ENCODE measurements at regions not wholly inside any gene's neighbourhood (a gene's known extent, or its start where the extent isn't known, plus 50 kb on each side); places are given as distances from the start of the nearest gene placed in this dataset.

- Histone ChIP-seq H3K9ac (no peak overlapping the region), H3K27ac (no peak overlapping the region)
Observed at GRCh38 chr11:11036185-11036847, 178.5 kb upstream of the ZBED5 start.

GRCh38 chr11:11035331-11035730 is 177.5 kb upstream of the ZBED5 start:
- H3K9ac ChIP-seq: no peak overlapping the region

More at GRCh38 chr11:11036185-11036847, 178.5 kb upstream of the ZBED5 start:
- no peak overlapping the region for H3K4me3 ChIP-seq (ENCODE audit: low read depth, low read length)
- no peaks in the 10 kb centered on the region for H3K27me3 ChIP-seq (ENCODE audit: control insufficient read depth, insufficient read depth, low read length)
- H3K9me3 ChIP-seq (ENCODE audit: control insufficient read depth, low read length): no peaks in the 10 kb centered on the region
- peaks cover 22% of the 10 kb centered on the region for H3K4me1 ChIP-seq
- no peak overlapping the region for H2AFZ ChIP-seq
- no peak for TF ChIP-seq CTCF (IDR thresholded peaks at IDR 0.05)
- H3K4me2 ChIP-seq (ENCODE audit: low read length): no peak overlapping the region
- no peaks in the 10 kb centered on the region for H3K79me2 ChIP-seq
- H3K36me3 ChIP-seq (ENCODE audit: control insufficient read depth, insufficient read depth, low read length): no peaks in the 10 kb centered on the region

GRCh38 chr11:11034476-11034875 is 176.6 kb upstream of the ZBED5 start:
- no peak overlapping the region for H3K27ac ChIP-seq
- no peaks in the 10 kb centered on the region for H3K27me3 ChIP-seq (ENCODE audit: control insufficient read depth, insufficient read depth, low read length)
- no peak overlapping the region for H2AFZ ChIP-seq
- no peak overlapping the region for H3K4me2 ChIP-seq (ENCODE audit: low read length)
- no peak overlapping the region for H3K4me3 ChIP-seq (ENCODE audit: low read depth, low read length)
- TF ChIP-seq CTCF (IDR thresholded peaks at IDR 0.05): no peak
- peaks cover 16% of the 10 kb centered on the region for H3K4me1 ChIP-seq
- H3K36me3 ChIP-seq (ENCODE audit: control insufficient read depth, insufficient read depth, low read length): no peaks in the 10 kb centered on the region
- H3K9me3 ChIP-seq (ENCODE audit: control insufficient read depth, low read length): no peaks in the 10 kb centered on the region
- H3K79me2 ChIP-seq: no peaks in the 10 kb centered on the region
- no peak overlapping the region for H3K9ac ChIP-seq

More at GRCh38 chr11:11035331-11035730, 177.5 kb upstream of the ZBED5 start:
- Histone ChIP-seq H3K79me2 (no peaks in the 10 kb centered on the region), H3K36me3 (ENCODE audit: control insufficient read depth, insufficient read depth, low read length) (no peaks in the 10 kb centered on the region), H3K4me1 (peaks cover 22% of the 10 kb centered on the region), H3K4me3 (ENCODE audit: low read depth, low read length) (no peak overlapping the region), H3K27me3 (ENCODE audit: control insufficient read depth, insufficient read depth, low read length) (no peaks in the 10 kb centered on the region), H3K4me2 (ENCODE audit: low read length) (no peak overlapping the region), H3K9me3 (ENCODE audit: control insufficient read depth, low read length) (no peaks in the 10 kb centered on the region), H3K27ac (no peak overlapping the region), H2AFZ (no peak overlapping the region)
- TF ChIP-seq CTCF (IDR thresholded peaks at IDR 0.05): no peak

- no peak overlapping the region for H3K4me3 ChIP-seq (ENCODE audit: low read depth, low read length)
- no peaks in the 10 kb centered on the region for H3K4me1 ChIP-seq
- no peaks in the 10 kb centered on the region for H3K36me3 ChIP-seq (ENCODE audit: control insufficient read depth, insufficient read depth, low read length)
- no peak overlapping the region for H3K9ac ChIP-seq
- H3K4me2 ChIP-seq (ENCODE audit: low read length): no peak overlapping the region
- no peak overlapping the region for H3K27ac ChIP-seq
- no peak for TF ChIP-seq CTCF (IDR thresholded peaks at IDR 0.05)
- no peaks in the 10 kb centered on the region for H3K9me3 ChIP-seq (ENCODE audit: control insufficient read depth, low read length)
- no peaks in the 10 kb centered on the region for H3K27me3 ChIP-seq (ENCODE audit: control insufficient read depth, insufficient read depth, low read length)
- no peak overlapping the region for H2AFZ ChIP-seq
- H3K79me2 ChIP-seq: no peaks in the 10 kb centered on the region
Observed at GRCh38 chr11:11032066-11032465, 174.2 kb upstream of the ZBED5 start.

GRCh38 chr11:11029027-11029426 is 171.2 kb upstream of the ZBED5 start:
- TF ChIP-seq CTCF (IDR thresholded peaks at IDR 0.05): no peak
- Histone ChIP-seq H3K4me2 (ENCODE audit: low read length) (no peak overlapping the region), H3K27me3 (ENCODE audit: control insufficient read depth, insufficient read depth, low read length) (no peaks in the 10 kb centered on the region), H3K9me3 (ENCODE audit: control insufficient read depth, low read length) (no peaks in the 10 kb centered on the region), H3K36me3 (ENCODE audit: control insufficient read depth, insufficient read depth, low read length) (no peaks in the 10 kb centered on the region), H3K4me1 (no peaks in the 10 kb centered on the region), H3K4me3 (ENCODE audit: low read depth, low read length) (no peak overlapping the region), H3K27ac (no peak overlapping the region), H3K79me2 (no peaks in the 10 kb centered on the region), H3K9ac (no peak overlapping the region), H2AFZ (no peak overlapping the region)
